SKM-1 (cell line): ENCODE measurements at regions not wholly inside any gene's neighbourhood (a gene's known extent, or its start where the extent isn't known, plus 50 kb on each side); places are given as distances from the start of the nearest gene placed in this dataset.
"Not testable (repeated sequence)": the region's sequence is repeated elsewhere in the genome, so short reads cannot be mapped to it uniquely, and the experiment has no call there.

Source experiments
- DNase-seq: peaks from one replicate; lab custom pipeline; 2025; ENCODE audit not compliant: unreplicated experiment; lab: John Stamatoyannopoulos, UW

GRCh38 chr1:104135036-104135435 lies 385.3 kb downstream of the AMY1C start:
- DNase-seq, result not testable (repeated sequence)

- no peak for DNase-seq
Observed at GRCh38 chr1:104136621-104137020, 386.9 kb downstream of the AMY1C start.

GRCh38 chr1:104156738-104157137 lies 407.0 kb downstream of the AMY1C start:
- no peak for DNase-seq

GRCh38 chr1:104163912-104164476 lies 414.3 kb downstream of the AMY1C start:
- DNase-seq, result no peak

- no peak for DNase-seq
Observed at GRCh38 chr1:104172243-104172681, 422.6 kb downstream of the AMY1C start.

- DNase-seq, result no peak
Observed at GRCh38 chr1:104182251-104182650, 432.6 kb downstream of the AMY1C start.

- no peak for DNase-seq
Observed at GRCh38 chr1:104189207-104189606, 439.5 kb downstream of the AMY1C start.

GRCh38 chr1:104190821-104191220 lies 441.1 kb downstream of the AMY1C start:
- no peak for DNase-seq

GRCh38 chr1:104195395-104195794 lies 445.7 kb downstream of the AMY1C start:
- no peak for DNase-seq

GRCh38 chr1:104196136-104196535 lies 446.4 kb downstream of the AMY1C start:
- DNase-seq, result no peak

GRCh38 chr1:104197516-104197915 lies 447.8 kb downstream of the AMY1C start:
- DNase-seq, result no peak

GRCh38 chr1:104212239-104212638 lies 462.5 kb downstream of the AMY1C start:
- no peak for DNase-seq

- DNase-seq, result not testable (repeated sequence)
Observed at GRCh38 chr1:104217395-104217986, 467.8 kb downstream of the AMY1C start.

- no peak for DNase-seq
Observed at GRCh38 chr1:104229860-104230259, 480.2 kb downstream of the AMY1C start.

- no peak for DNase-seq
Observed at GRCh38 chr1:104231676-104232075, 482.0 kb downstream of the AMY1C start.

GRCh38 chr1:104235141-104235540 lies 485.4 kb downstream of the AMY1C start:
- DNase-seq, result no peak

GRCh38 chr1:104238991-104239390 lies 489.3 kb downstream of the AMY1C start:
- no peak for DNase-seq

- DNase-seq, result no peak
Observed at GRCh38 chr1:104248385-104248784, 498.7 kb downstream of the AMY1C start.

GRCh38 chr1:104259481-104259880 lies 509.8 kb downstream of the AMY1C start:
- DNase-seq, result no peak

- not testable (repeated sequence) for DNase-seq
Observed at GRCh38 chr1:104263110-104263509, 513.4 kb downstream of the AMY1C start.

- no peak for DNase-seq
Observed at GRCh38 chr1:104264521-104264920, 514.8 kb downstream of the AMY1C start.

- DNase-seq, result no peak
Observed at GRCh38 chr1:104265163-104265562, 515.5 kb downstream of the AMY1C start.

GRCh38 chr1:104266612-104267011 lies 516.9 kb downstream of the AMY1C start:
- no peak for DNase-seq
